Hypothalamus (tissue), 51 donors: ENCODE measurements at regions not wholly inside any gene's neighbourhood (a gene's known extent, or its start where the extent isn't known, plus 50 kb on each side); places are given as distances from the start of the nearest gene placed in this dataset.

Experiments used
- DNase-seq, 51 donors: peaks; one replicate each; lab custom pipeline; 2025; lab: John Stamatoyannopoulos, UW

GRCh38 chr12:77368379-77368778 lies 303.0 kb upstream of the E2F7 start:
- no peak for DNase-seq

- no peak for DNase-seq
Observed at GRCh38 chr12:77366616-77367015, 301.2 kb upstream of the E2F7 start.

- DNase-seq: no peak
Observed at GRCh38 chr12:77364400-77364799, 299.0 kb upstream of the E2F7 start.

- no peak for DNase-seq
Observed at GRCh38 chr12:77362509-77363210, 297.3 kb upstream of the E2F7 start.

GRCh38 chr12:77357655-77358054 lies 292.3 kb upstream of the E2F7 start:
- DNase-seq: no peak

GRCh38 chr12:77354766-77355362 lies 289.5 kb upstream of the E2F7 start:
- no peak for DNase-seq

- DNase-seq: no peak
Observed at GRCh38 chr12:77352946-77353345, 287.6 kb upstream of the E2F7 start.

- no peak for DNase-seq
Observed at GRCh38 chr12:77351860-77352259, 286.5 kb upstream of the E2F7 start.

- DNase-seq: peak in 3 of 51 donors; percentile 1 to 5 (median 2)
Observed at GRCh38 chr12:77349689-77350370, 284.5 kb upstream of the E2F7 start.

GRCh38 chr12:77347017-77347416 lies 281.6 kb upstream of the E2F7 start:
- DNase-seq: no peak

GRCh38 chr12:77345336-77345735 lies 280.0 kb upstream of the E2F7 start:
- no peak for DNase-seq

- no peak for DNase-seq
Observed at GRCh38 chr12:77344651-77345050, 279.3 kb upstream of the E2F7 start.

GRCh38 chr12:77343291-77343690 lies 277.9 kb upstream of the E2F7 start:
- DNase-seq: no peak

- DNase-seq: no peak
Observed at GRCh38 chr12:77342253-77342652, 276.9 kb upstream of the E2F7 start.

- DNase-seq: peak in 2 of 51 donors; percentile 4 to 51
Observed at GRCh38 chr12:77339610-77340009, 274.2 kb upstream of the E2F7 start.

- DNase-seq: no peak
Observed at GRCh38 chr12:77337362-77337761, 272.0 kb upstream of the E2F7 start.

GRCh38 chr12:77334806-77335205 lies 269.4 kb upstream of the E2F7 start:
- no peak for DNase-seq

GRCh38 chr12:77328326-77328725 lies 263.0 kb upstream of the E2F7 start:
- DNase-seq: no peak

- DNase-seq: peak in 26 of 51 donors; percentile 3 to 54 (median 12)
Observed at GRCh38 chr12:77325511-77326236, 260.3 kb upstream of the E2F7 start.

GRCh38 chr12:77324763-77325468 lies 259.5 kb upstream of the E2F7 start:
- DNase-seq: peak in 47 of 51 donors; percentile 4 to 80 (median 57)

GRCh38 chr12:77324416-77324762 lies 259.0 kb upstream of the E2F7 start:
- peak in 3 of 51 donors; percentile 24 to 73 (median 24) for DNase-seq
